T-helper 2 cell treated with Interferon-gamma antibody and Interleukin-4, amounts not matched to agents 5 μg/mL and 100 μg/mL, for 36 hours (primary cell): ENCODE measurements at regions not wholly inside any gene's neighbourhood (a gene's known extent, or its start where the extent isn't known, plus 50 kb on each side); places are given as distances from the start of the nearest gene placed in this dataset.

Source experiments
- DNase-seq: peaks from one replicate; pipeline ENCODE4 v3.0.0; 2021; ENCODE audit warnings: low spot score
- H3K27ac Mint-ChIP-seq: one replicate; pipeline ENCODE4 v1.8.0; 2021; ENCODE audit warnings: mild to moderate bottlenecking, mixed read lengths
- H3K27me3 Mint-ChIP-seq: one replicate; pipeline ENCODE4 v1.8.0; 2021; ENCODE audit warnings: low read depth, mixed read lengths
- H3K36me3 Mint-ChIP-seq: one replicate; pipeline ENCODE4 v1.8.0; 2021; ENCODE audit warnings: low read depth, mixed read lengths
- H3K4me1 Mint-ChIP-seq: one replicate; pipeline ENCODE4 v1.8.0; 2021; ENCODE audit warnings: low read depth, mixed read lengths
- H3K4me3 Mint-ChIP-seq: one replicate; pipeline ENCODE4 v1.8.0; 2022; ENCODE audit warnings: mild to moderate bottlenecking, moderate library complexity, mixed read lengths
- H3K9me3 Mint-ChIP-seq: one replicate; pipeline ENCODE4 v1.8.0; 2021; ENCODE audit warnings: mixed read lengths

DNA sequence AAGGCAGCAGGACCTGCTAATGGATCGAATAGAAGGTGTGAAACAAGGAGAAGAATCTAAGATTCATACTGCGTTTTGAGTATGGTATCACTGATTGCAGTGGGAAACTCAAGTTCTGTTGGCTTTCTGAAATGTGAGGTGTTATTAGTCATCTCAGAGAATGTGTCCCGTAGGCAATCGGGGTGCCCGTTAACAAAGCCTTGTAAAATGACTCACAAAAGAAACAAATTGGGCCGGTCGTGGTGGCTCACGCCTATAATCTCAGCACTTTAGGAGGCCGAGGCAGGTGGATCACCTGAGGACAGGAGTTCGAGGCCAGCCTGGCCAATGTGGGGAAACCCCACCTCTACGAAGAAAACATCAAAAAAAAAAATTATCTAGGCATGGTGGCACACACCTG, 118.2 kb upstream of the C7orf33 start:
- Mint-ChIP-seq H3K9me3 (no peaks in the 10 kb centered on the region), H3K27me3 (no peaks in the 10 kb centered on the region), H3K36me3 (no peaks in the 10 kb centered on the region), H3K4me1 (no peaks in the 10 kb centered on the region), H3K27ac (no peak overlapping the region), H3K4me3 (no peak overlapping the region)
- DNase-seq = no peak

DNA sequence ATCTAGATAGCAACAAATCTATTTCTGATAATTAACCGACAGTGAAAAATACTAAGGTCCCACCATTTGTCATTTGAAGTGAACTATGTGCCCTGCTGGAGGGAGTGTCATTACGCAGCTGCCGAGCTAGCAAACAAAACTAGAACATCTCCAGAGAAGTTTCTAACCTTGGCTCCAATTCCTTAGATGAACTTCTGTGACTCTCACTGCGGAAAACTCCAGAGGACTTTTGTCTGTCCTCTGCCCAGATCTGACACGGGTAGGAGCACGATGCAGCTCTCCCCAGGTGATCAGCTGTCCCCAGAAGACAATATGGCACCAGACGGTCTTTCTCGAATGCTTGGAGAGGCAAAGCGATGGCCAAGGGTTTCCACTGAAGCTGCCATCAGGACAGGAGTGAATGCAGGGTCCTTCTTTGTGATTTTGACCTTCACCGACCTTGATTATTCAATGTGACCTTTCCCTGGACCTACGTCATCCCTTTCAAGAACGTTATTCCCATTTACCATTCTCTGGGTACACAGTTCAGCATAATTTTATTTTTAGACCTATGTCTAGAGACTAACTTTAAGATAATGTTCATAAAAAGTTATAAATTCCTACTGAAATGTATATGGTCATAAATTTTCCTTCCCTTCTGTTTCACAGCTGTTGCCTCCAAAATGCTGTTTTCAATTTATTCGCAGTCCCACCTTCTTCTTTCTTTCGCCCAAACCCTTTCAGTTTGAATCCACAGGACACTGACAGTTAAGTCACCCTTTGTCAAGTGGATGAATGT, 116.7 kb upstream of the C7orf33 start:
- no peak overlapping the region for H3K27ac Mint-ChIP-seq
- DNase-seq = no peak
- H3K9me3 Mint-ChIP-seq = no peaks in the 10 kb centered on the region
- H3K4me1 Mint-ChIP-seq = no peaks in the 10 kb centered on the region
- no peak overlapping the region for H3K4me3 Mint-ChIP-seq
- H3K36me3 Mint-ChIP-seq = no peaks in the 10 kb centered on the region
- no peaks in the 10 kb centered on the region for H3K27me3 Mint-ChIP-seq

DNA sequence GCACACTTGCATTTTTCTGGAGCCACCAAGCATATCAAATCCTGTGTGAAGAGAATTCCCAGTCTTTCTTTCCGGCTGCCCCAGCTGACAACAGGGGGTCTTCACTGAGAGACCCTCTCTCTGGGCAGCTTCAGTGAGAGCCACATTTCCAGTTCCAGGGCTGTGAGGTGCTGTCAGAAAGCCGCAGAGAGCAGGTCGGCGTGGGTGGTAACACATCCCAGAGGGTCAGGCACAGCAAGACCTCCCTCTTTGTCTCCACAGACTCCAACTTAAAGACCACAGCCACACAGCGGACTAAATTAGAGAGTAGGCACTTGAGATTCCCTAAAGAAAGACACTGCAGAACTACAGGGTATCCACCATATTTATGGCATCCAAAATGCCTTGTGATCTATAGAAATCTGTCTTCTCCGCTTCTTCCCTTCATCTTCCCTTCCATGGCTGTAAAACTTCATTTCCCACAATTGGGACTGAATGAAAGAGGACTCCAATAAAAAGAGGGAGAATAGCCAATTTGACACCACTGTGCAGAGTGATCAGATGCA, 116.0 kb upstream of the C7orf33 start:
- no peaks in the 10 kb centered on the region for H3K9me3 Mint-ChIP-seq
- H3K4me1 Mint-ChIP-seq = no peaks in the 10 kb centered on the region
- H3K4me3 Mint-ChIP-seq = no peak overlapping the region
- H3K36me3 Mint-ChIP-seq = no peaks in the 10 kb centered on the region
- H3K27me3 Mint-ChIP-seq = no peaks in the 10 kb centered on the region
- DNase-seq = no peak
- H3K27ac Mint-ChIP-seq = no peak overlapping the region

DNA sequence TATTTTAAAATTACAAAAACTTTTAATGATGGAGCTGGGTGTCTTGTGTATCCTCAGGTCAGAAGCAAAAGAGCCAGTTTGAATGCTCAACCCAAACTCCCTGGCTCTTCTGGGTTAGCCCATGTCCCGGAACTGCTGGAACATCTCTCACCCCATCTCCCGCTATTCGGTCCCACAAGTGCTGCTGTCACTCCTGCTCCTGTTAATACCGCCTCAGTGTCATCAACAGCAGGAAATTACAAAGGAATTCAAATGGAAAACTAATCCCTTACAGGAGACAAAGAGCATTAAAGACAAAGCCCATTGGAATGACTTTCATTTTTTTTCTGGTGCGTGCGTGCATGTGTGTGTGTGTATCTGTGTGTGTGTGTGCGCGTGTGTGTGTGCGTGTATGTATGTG, 112.0 kb upstream of the C7orf33 start:
- Mint-ChIP-seq H3K27me3 (no peaks in the 10 kb centered on the region), H3K9me3 (no peaks in the 10 kb centered on the region), H3K36me3 (no peaks in the 10 kb centered on the region), H3K4me1 (no peaks in the 10 kb centered on the region), H3K27ac (no peak overlapping the region), H3K4me3 (no peak overlapping the region)
- DNase-seq = no peak

DNA sequence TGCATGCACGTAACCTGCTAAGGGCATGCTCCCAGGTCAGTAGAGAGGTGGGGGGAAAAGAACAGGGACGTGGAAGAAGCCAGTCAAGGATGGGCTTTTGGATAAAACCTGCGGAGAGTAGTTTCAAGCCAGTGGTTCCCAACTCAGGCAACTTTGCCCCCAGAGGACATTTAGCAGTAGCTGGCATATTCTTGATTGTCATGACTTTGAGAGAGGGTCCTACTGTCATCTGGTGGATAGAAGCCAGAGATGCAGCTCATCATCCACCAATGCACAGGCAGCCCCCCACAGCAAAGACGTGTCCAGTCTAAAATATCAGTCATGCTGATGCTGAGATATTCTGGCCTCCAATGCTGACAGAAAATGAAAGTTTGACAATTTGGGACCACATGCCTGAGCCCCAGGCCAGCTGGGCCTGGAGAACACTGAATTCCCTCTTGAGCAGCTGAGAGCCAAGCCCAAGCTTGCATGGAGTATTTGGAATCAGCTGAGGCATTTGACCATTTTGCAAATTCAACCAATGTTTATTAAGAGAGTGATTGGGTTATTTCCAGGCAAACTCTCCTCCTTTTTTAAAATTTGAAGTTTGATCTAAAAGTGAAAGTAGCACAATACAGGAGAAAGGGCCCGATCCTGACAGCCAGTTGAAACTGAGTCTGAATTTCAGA, 110.0 kb upstream of the C7orf33 start:
- no peaks in the 10 kb centered on the region for H3K4me1 Mint-ChIP-seq
- no peak overlapping the region for H3K4me3 Mint-ChIP-seq
- no peaks in the 10 kb centered on the region for H3K36me3 Mint-ChIP-seq
- DNase-seq = no peak
- H3K27ac Mint-ChIP-seq = no peak overlapping the region
- H3K27me3 Mint-ChIP-seq = no peaks in the 10 kb centered on the region
- no peaks in the 10 kb centered on the region for H3K9me3 Mint-ChIP-seq

DNA sequence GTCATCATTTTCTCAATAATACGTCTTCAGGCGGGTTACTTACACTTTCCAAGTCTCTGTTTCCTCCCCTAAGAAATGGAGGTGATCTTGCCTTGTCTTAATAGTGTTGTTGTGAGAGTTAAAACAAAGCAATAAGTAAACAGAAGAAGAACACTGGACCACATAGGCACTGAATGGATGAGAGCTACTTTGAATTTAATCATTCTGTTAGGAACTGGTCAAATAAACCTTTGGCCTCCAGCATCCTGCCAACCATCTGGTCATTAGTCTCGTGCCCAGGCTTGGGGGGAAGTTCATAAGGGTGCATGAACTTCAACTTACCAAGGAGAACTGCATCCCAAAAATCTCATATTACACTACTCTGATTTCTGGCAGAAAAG, 109.4 kb upstream of the C7orf33 start:
- no peaks in the 10 kb centered on the region for H3K27me3 Mint-ChIP-seq
- no peaks in the 10 kb centered on the region for H3K36me3 Mint-ChIP-seq
- H3K27ac Mint-ChIP-seq = no peak overlapping the region
- no peak overlapping the region for H3K4me3 Mint-ChIP-seq
- no peak for DNase-seq
- no peaks in the 10 kb centered on the region for H3K4me1 Mint-ChIP-seq
- H3K9me3 Mint-ChIP-seq = no peaks in the 10 kb centered on the region

DNA sequence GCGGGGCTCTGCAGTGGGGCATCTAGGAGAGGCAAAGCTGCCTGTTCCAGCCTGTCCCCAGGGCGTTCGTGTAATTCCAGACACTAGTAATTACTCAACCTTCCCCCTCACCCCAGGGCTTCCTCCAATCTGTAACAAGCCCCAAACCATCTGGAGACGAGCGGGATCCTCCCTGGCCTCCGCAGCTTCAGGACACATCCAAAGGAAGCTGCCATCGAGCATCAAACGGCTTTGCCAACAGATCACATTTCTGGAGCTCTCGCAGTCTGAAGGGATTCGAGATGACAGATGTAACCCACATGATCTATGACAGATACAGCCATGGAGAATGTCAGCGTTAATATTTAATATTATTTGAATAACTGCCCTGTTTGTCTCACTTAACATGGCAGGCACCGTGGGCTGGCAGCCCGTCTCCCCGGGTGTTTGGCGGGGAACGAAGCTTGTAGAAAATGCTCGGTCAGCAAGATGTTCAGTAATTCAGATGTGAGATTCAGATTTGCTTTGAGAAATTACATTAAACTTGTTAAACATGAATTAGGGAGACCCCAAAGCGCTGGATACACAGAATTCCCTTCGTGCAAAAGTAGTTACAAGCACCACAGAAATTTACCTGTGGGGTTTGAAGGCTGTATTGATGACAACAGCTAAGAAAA, 108.5 kb upstream of the C7orf33 start:
- no peak overlapping the region for H3K27ac Mint-ChIP-seq
- H3K4me1 Mint-ChIP-seq = no peaks in the 10 kb centered on the region
- no peak overlapping the region for H3K4me3 Mint-ChIP-seq
- no peaks in the 10 kb centered on the region for H3K27me3 Mint-ChIP-seq
- H3K9me3 Mint-ChIP-seq = no peaks in the 10 kb centered on the region
- DNase-seq = no peak
- no peaks in the 10 kb centered on the region for H3K36me3 Mint-ChIP-seq

DNA sequence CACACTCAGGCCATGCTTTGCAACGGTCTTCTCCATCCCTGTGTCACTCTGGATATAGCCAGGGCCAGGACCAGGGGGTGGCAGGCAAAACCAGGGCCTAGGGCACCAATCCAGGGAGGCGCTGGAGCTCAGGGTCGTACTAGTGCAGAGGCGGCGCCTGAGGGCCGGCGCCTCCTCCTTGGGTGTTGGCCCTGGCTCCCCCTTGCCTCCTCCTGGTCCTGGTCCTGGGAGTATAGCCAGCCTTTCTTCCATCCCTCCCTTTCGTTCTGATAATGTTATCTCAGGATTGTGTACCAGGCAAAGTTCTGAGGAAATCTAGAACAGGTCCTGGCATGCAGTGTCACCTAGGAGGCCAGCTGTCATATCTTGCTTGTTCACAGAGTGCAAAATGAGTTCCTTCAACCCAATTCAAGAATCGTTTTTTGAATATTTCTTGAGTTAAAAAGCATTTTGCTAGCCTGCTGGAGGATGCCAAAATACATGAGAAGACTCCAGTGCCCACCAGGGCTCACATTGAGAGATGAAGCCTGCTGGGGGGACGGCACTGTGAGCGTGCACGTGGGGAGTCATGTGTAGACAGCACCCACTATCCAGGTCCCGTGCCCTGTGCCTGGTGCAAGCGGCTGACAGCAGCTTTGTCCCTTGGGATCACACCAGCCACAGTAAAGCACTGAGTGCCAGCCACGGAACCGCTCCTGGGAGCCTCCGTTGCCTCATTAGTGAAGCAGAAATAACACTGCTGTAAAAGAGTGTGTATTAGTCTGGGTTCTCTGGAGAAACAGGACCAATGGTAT, 106.9 kb upstream of the C7orf33 start:
- H3K27me3 Mint-ChIP-seq = peaks cover 5% of the 10 kb centered on the region
- H3K4me1 Mint-ChIP-seq = no peaks in the 10 kb centered on the region
- no peaks in the 10 kb centered on the region for H3K36me3 Mint-ChIP-seq
- H3K9me3 Mint-ChIP-seq = no peaks in the 10 kb centered on the region
- H3K27ac Mint-ChIP-seq = no peak overlapping the region
- H3K4me3 Mint-ChIP-seq = no peak overlapping the region
- no peak for DNase-seq

DNA sequence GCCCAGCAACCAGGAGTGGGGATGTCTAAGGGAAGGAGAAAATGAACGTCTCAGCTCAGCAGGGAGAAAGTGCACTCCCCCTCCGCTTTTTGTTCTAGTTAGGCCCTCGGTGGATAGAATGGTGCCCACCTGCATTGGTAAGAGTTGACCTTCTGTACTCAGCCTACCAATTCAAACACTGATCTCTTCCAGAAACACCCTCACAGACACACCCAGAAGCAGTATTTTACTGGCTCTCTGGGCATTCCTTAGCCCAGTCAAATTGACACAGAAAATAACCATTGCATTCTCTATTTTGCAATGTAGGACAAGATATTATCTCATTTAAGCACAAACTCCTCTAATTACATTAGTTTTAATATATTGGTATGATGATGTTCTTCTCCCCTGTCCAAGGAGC, 106.1 kb upstream of the C7orf33 start:
- DNase-seq = no peak
- Mint-ChIP-seq H3K27me3 (peaks cover 5% of the 10 kb centered on the region), H3K27ac (no peak overlapping the region), H3K4me3 (no peak overlapping the region), H3K36me3 (no peaks in the 10 kb centered on the region), H3K9me3 (no peaks in the 10 kb centered on the region), H3K4me1 (no peaks in the 10 kb centered on the region)

DNA sequence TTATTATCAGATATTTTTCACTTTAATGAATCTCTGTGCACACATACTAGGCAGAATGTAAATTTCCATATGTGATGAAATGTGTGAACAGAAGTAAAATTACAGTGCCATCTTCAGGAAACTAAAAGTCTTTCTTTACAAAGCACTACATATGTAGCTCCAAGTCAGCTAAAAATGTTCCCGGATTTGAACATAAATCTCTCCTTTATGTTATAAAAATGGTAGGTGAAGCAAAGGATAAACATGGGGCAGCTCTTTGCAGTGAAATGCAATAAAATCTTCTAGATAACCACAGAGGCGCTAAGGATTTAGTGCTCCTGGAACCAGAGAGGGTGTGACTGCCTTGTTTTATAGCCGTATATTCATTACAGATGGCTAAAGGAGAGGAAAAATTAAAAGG, 104.9 kb upstream of the C7orf33 start:
- H3K36me3 Mint-ChIP-seq = no peaks in the 10 kb centered on the region
- no peak overlapping the region for H3K4me3 Mint-ChIP-seq
- no peaks in the 10 kb centered on the region for H3K4me1 Mint-ChIP-seq
- H3K27ac Mint-ChIP-seq = no peak overlapping the region
- no peaks in the 10 kb centered on the region for H3K9me3 Mint-ChIP-seq
- H3K27me3 Mint-ChIP-seq = peaks cover 7% of the 10 kb centered on the region
- DNase-seq = no peak

DNA sequence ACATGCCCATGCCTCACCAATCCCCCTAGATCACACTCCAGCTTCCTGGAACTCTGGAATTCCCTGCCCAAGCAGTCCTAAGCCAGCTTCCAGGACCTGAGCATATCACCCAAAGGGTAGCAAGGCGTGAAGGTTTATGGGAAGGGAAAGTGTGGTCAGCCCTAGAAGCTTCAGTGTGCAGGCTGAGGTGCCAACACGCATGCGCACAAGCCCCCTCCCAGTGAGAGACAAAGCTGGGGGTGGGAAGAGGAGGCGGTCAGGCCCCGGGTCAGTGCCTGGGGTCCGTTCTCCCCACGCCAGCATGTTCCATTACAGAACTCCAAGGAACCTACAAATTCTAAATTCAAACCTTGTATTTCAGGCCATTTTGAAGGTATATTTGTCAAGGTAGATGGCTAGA, 103.6 kb upstream of the C7orf33 start:
- Mint-ChIP-seq H3K27me3 (peaks cover 11% of the 10 kb centered on the region), H3K36me3 (no peaks in the 10 kb centered on the region), H3K4me1 (no peaks in the 10 kb centered on the region), H3K9me3 (no peaks in the 10 kb centered on the region), H3K4me3 (no peak overlapping the region), H3K27ac (no peak overlapping the region)
- no peak for DNase-seq

DNA sequence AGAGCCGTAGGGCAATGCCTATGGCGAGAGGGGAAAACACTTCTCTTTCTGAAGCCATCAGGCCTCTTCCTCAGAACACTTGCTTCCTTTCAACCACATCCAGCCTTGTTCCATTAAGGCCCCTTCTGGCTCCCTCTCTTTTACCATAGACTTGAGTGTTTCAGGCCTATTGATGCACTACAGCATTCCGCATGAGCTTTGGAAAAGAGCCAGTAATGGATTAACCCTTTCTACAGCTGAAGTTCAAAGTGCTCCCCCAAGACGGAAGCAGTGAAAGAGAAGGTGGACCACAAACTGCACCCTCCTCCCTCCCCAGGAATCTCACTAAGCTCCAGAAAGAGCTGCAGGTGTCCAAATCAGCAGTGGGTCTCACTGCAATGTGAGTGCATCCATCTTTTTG, 102.7 kb upstream of the C7orf33 start:
- Mint-ChIP-seq H3K27me3 (peaks cover 16% of the 10 kb centered on the region), H3K4me3 (no peak overlapping the region), H3K4me1 (no peaks in the 10 kb centered on the region), H3K36me3 (no peaks in the 10 kb centered on the region), H3K9me3 (no peaks in the 10 kb centered on the region), H3K27ac (no peak overlapping the region)
- no peak for DNase-seq

DNA sequence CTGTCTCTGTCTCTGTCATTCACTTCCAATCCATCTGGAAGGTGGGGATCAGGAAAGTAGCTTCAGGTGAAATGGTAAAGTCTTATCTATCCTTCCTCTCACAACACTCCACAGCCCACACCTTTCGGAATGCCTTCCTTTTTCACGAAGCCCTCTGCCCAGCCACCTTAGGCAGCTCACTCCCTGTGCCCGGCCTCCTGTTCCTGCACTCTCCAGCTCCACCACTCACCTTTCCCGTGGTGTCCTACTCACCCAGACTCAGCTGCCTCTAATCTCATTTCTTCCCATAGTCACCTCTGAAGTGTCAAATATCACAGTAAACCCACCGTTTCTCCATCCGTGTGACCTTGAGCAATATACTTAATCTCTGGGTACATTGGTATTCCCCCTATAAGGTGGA, 100.9 kb upstream of the C7orf33 start:
- no peak overlapping the region for H3K27ac Mint-ChIP-seq
- DNase-seq = no peak

More for the DNA sequence above, 100.9 kb upstream of the C7orf33 start:
- Mint-ChIP-seq H3K4me3 (no peak overlapping the region), H3K4me1 (no peaks in the 10 kb centered on the region), H3K9me3 (no peaks in the 10 kb centered on the region), H3K36me3 (no peaks in the 10 kb centered on the region), H3K27me3 (peaks cover 16% of the 10 kb centered on the region)
